Effector memory CD8-positive, alpha-beta T cell (primary cell): ENCODE measurements at regions not wholly inside any gene's neighbourhood (a gene's known extent, or its start where the extent isn't known, plus 50 kb on each side); places are given as distances from the start of the nearest gene placed in this dataset.

Experiments
- ATAC-seq: fragments of 150-1000 bp; cut with Tn5 transposase; replicated peaks from 2 replicates; pipeline ENCODE4 v1.10.0; 2021; ENCODE audit warnings: mild to moderate bottlenecking, moderate library complexity
- DNase-seq, 3 experiments: peaks; one replicate each; pipeline ENCODE4 v3.0.0; 2021
- H3K27ac Mint-ChIP-seq, 2 donors: one replicate each; pipeline ENCODE4 v1.8.0; 2022; ENCODE audit warnings: mild to moderate bottlenecking in 2 of 2, mixed read lengths in 2 of 2, moderate library complexity in 2 of 2
- H3K27me3 Mint-ChIP-seq, 2 donors: one replicate each; pipeline ENCODE4 v1.8.0; 2022; ENCODE audit warnings: mixed read lengths in 2 of 2
- H3K36me3 Mint-ChIP-seq: one replicate; pipeline ENCODE4 v1.8.0; 2022; ENCODE audit warnings: mild to moderate bottlenecking, moderate library complexity, mixed read lengths; ENCODE audit not compliant: insufficient read depth
- H3K4me1 Mint-ChIP-seq, 2 donors: one replicate each; pipeline ENCODE4 v1.8.0; 2022; ENCODE audit warnings: low read depth in 2 of 2, mixed read lengths in 2 of 2
- H3K4me3 Mint-ChIP-seq, 2 donors: one replicate each; pipeline ENCODE4 v1.8.0; 2022; ENCODE audit warnings: mild to moderate bottlenecking in 2 of 2, mixed read lengths in 2 of 2, moderate library complexity in 2 of 2
- H3K9me3 Mint-ChIP-seq, 2 donors: one replicate each; pipeline ENCODE4 v1.8.0; 2022; ENCODE audit warnings: mixed read lengths in 2 of 2

GRCh38 chr14:103216857-103217256, 93.6 kb downstream of the TNFAIP2 start:
- Mint-ChIP-seq H3K4me1 (no peaks in the 10 kb centered on the region), H3K27ac (no peak overlapping the region), H3K27me3 (peaks cover 57 to 69% of the 10 kb centered on the region in 2 donors), H3K4me3 (no peak overlapping the region), H3K9me3 (no peaks in the 10 kb centered on the region), H3K36me3 (peaks cover 3% of the 10 kb centered on the region)
- no peak for ATAC-seq
- no peak for DNase-seq

GRCh38 chr14:103217538-103217937, 94.3 kb downstream of the TNFAIP2 start:
- peaks cover 3% of the 10 kb centered on the region for H3K36me3 Mint-ChIP-seq
- H3K4me3 Mint-ChIP-seq = no peak overlapping the region
- H3K4me1 Mint-ChIP-seq = no peaks in the 10 kb centered on the region
- DNase-seq = no peak
- peaks cover 57 to 70% of the 10 kb centered on the region in 2 donors for H3K27me3 Mint-ChIP-seq
- H3K27ac Mint-ChIP-seq = no peak overlapping the region
- H3K9me3 Mint-ChIP-seq = no peaks in the 10 kb centered on the region
- no peak for ATAC-seq

- ATAC-seq (no peak), DNase-seq (no peak)
- Mint-ChIP-seq H3K36me3 (peaks cover 3% of the 10 kb centered on the region), H3K4me3 (no peak overlapping the region), H3K4me1 (peaks cover 0 to 1% of the 10 kb centered on the region in 2 donors), H3K27me3 (peaks cover 66% of the 10 kb centered on the region in 2 donors), H3K9me3 (no peaks in the 10 kb centered on the region), H3K27ac (no peak overlapping the region)
Measured at GRCh38 chr14:103220134-103220981, 97.1 kb downstream of the TNFAIP2 start.

- ATAC-seq (no peak), DNase-seq (no peak)
- Mint-ChIP-seq H3K27me3 (peaks cover 61 to 65% of the 10 kb centered on the region in 2 donors), H3K9me3 (no peaks in the 10 kb centered on the region), H3K4me3 (no peak overlapping the region), H3K27ac (no peak overlapping the region), H3K4me1 (peaks cover 0 to 1% of the 10 kb centered on the region in 2 donors), H3K36me3 (peaks cover 3% of the 10 kb centered on the region)
Measured at GRCh38 chr14:103220982-103221641, 97.9 kb downstream of the TNFAIP2 start.

GRCh38 chr14:103221781-103222358, 98.6 kb downstream of the TNFAIP2 start:
- Mint-ChIP-seq H3K36me3 (peaks cover 3% of the 10 kb centered on the region), H3K27me3 (peaks cover 63 to 68% of the 10 kb centered on the region in 2 donors), H3K4me1 (peaks cover 0 to 1% of the 10 kb centered on the region in 2 donors), H3K9me3 (no peaks in the 10 kb centered on the region), H3K27ac (no peak overlapping the region), H3K4me3 (no peak overlapping the region)
- no peak for ATAC-seq
- no peak for DNase-seq

GRCh38 chr14:103223818-103224352, 100.6 kb downstream of the TNFAIP2 start:
- H3K9me3 Mint-ChIP-seq = no peaks in the 10 kb centered on the region
- H3K4me1 Mint-ChIP-seq = peaks cover 0 to 1% of the 10 kb centered on the region in 2 donors
- H3K27me3 Mint-ChIP-seq = peaks cover 80 to 82% of the 10 kb centered on the region in 2 donors
- no peak overlapping the region for H3K4me3 Mint-ChIP-seq
- ATAC-seq (no peak), DNase-seq (no peak)
- no peak overlapping the region for H3K27ac Mint-ChIP-seq
- peaks cover 3% of the 10 kb centered on the region for H3K36me3 Mint-ChIP-seq

- H3K27me3 Mint-ChIP-seq = peaks cover 73 to 82% of the 10 kb centered on the region in 2 donors
- no peak overlapping the region for H3K4me3 Mint-ChIP-seq
- no peak for ATAC-seq
- no peak for DNase-seq
- H3K36me3 Mint-ChIP-seq = no peaks in the 10 kb centered on the region
- no peaks in the 10 kb centered on the region for H3K9me3 Mint-ChIP-seq
- no peak overlapping the region for H3K27ac Mint-ChIP-seq
- H3K4me1 Mint-ChIP-seq = peaks cover 0 to 1% of the 10 kb centered on the region in 2 donors
Measured at GRCh38 chr14:103225062-103225461, 101.8 kb downstream of the TNFAIP2 start.

- H3K4me3 Mint-ChIP-seq = no peak overlapping the region
- ATAC-seq (no peak), DNase-seq (no peak)
- peaks cover 0 to 1% of the 10 kb centered on the region in 2 donors for H3K4me1 Mint-ChIP-seq
- no peaks in the 10 kb centered on the region for H3K9me3 Mint-ChIP-seq
- H3K36me3 Mint-ChIP-seq = no peaks in the 10 kb centered on the region
- no peak overlapping the region for H3K27ac Mint-ChIP-seq
- peaks cover 77 to 86% of the 10 kb centered on the region in 2 donors for H3K27me3 Mint-ChIP-seq
Measured at GRCh38 chr14:103225476-103225875, 102.2 kb downstream of the TNFAIP2 start.

GRCh38 chr14:103227094-103227768, 104.0 kb downstream of the TNFAIP2 start:
- Mint-ChIP-seq H3K4me1 (peaks cover 0 to 1% of the 10 kb centered on the region in 2 donors), H3K9me3 (no peaks in the 10 kb centered on the region), H3K27me3 (peaks cover 70 to 84% of the 10 kb centered on the region in 2 donors), H3K27ac (no peak overlapping the region), H3K4me3 (no peak overlapping the region), H3K36me3 (no peaks in the 10 kb centered on the region)
- DNase-seq (no peak), ATAC-seq (no peak)

- DNase-seq = no peak
- Mint-ChIP-seq H3K27ac (no peak overlapping the region), H3K4me3 (no peak overlapping the region), H3K36me3 (no peaks in the 10 kb centered on the region), H3K27me3 (peaks cover 61 to 80% of the 10 kb centered on the region in 2 donors), H3K9me3 (no peaks in the 10 kb centered on the region), H3K4me1 (peaks cover 0 to 1% of the 10 kb centered on the region in 2 donors)
- ATAC-seq = no peak
Measured at GRCh38 chr14:103228076-103228806, 105.0 kb downstream of the TNFAIP2 start.

- DNase-seq = no peak
- no peak for ATAC-seq
- no peak overlapping the region for H3K4me3 Mint-ChIP-seq
- no peaks in the 10 kb centered on the region for H3K36me3 Mint-ChIP-seq
- H3K9me3 Mint-ChIP-seq = no peaks in the 10 kb centered on the region
- H3K27me3 Mint-ChIP-seq = peaks cover 61 to 80% of the 10 kb centered on the region in 2 donors
- no peak overlapping the region for H3K27ac Mint-ChIP-seq
- peaks cover 0 to 1% of the 10 kb centered on the region in 2 donors for H3K4me1 Mint-ChIP-seq
Measured at GRCh38 chr14:103228866-103229265, 105.2 kb upstream of the EIF5 start.

- H3K27me3 Mint-ChIP-seq = peaks cover 58 to 82% of the 10 kb centered on the region in 2 donors
- no peaks in the 10 kb centered on the region for H3K4me1 Mint-ChIP-seq
- ATAC-seq = no peak
- DNase-seq = no peak
- no peaks in the 10 kb centered on the region for H3K9me3 Mint-ChIP-seq
- H3K36me3 Mint-ChIP-seq = peaks cover 2% of the 10 kb centered on the region
- H3K27ac Mint-ChIP-seq = no peak overlapping the region
- H3K4me3 Mint-ChIP-seq = no peak overlapping the region
Measured at GRCh38 chr14:103230021-103230420, 104.0 kb upstream of the EIF5 start.
